CD4-positive, alpha-beta T cell treated with Interleukin-15 for 4 hours (primary cell): ENCODE measurements at regions not wholly inside any gene's neighbourhood (a gene's known extent, or its start where the extent isn't known, plus 50 kb on each side); places are given as distances from the start of the nearest gene placed in this dataset.
"Not testable (repeated sequence)": the region's sequence is repeated elsewhere in the genome, so short reads cannot be mapped to it uniquely, and the experiment has no call there.

Experiments used
- DNase-seq: peaks from one replicate; pipeline ENCODE4 v3.0.0-alpha.2; 2020; ENCODE audit warnings: low spot score

- no peak for DNase-seq
These were observed 1280.2 kb upstream of the ACO1 start for GRCh38 chr9:31104249-31104648.

- no peak for DNase-seq
These were observed 1272.0 kb upstream of the ACO1 start for GRCh38 chr9:31112491-31112890.

- DNase-seq: no peak
These were observed 1270.1 kb upstream of the ACO1 start for GRCh38 chr9:31114346-31114745.

- DNase-seq: peak; percentile 52
These were observed 1264.5 kb upstream of the ACO1 start for GRCh38 chr9:31119890-31120454.

GRCh38 chr9:31124389-31124788, 1260.1 kb upstream of the ACO1 start:
- no peak for DNase-seq

GRCh38 chr9:31135567-31135966, 1248.9 kb upstream of the ACO1 start:
- no peak for DNase-seq

- DNase-seq: no peak
These were observed 1247.9 kb upstream of the ACO1 start for GRCh38 chr9:31136524-31136923.

- DNase-seq: no peak
These were observed 1247.0 kb upstream of the ACO1 start for GRCh38 chr9:31137176-31138160.

GRCh38 chr9:31140316-31140715, 1244.1 kb upstream of the ACO1 start:
- no peak for DNase-seq

GRCh38 chr9:31142456-31142855, 1242.0 kb upstream of the ACO1 start:
- DNase-seq: no peak

GRCh38 chr9:31144614-31145013, 1239.8 kb upstream of the ACO1 start:
- no peak for DNase-seq

- DNase-seq: no peak
These were observed 1237.8 kb upstream of the ACO1 start for GRCh38 chr9:31146485-31147166.

GRCh38 chr9:31153250-31153840, 1231.1 kb upstream of the ACO1 start:
- peak; percentile 6 for DNase-seq

GRCh38 chr9:31166516-31166915, 1217.9 kb upstream of the ACO1 start:
- DNase-seq: no peak

GRCh38 chr9:31168161-31168560, 1216.3 kb upstream of the ACO1 start:
- DNase-seq: no peak

- DNase-seq: no peak
These were observed 1209.8 kb upstream of the ACO1 start for GRCh38 chr9:31174681-31175080.

GRCh38 chr9:31183866-31184265, 1200.6 kb upstream of the ACO1 start:
- DNase-seq: no peak

GRCh38 chr9:31185831-31186230, 1198.6 kb upstream of the ACO1 start:
- DNase-seq: no peak

GRCh38 chr9:31188496-31188895, 1195.9 kb upstream of the ACO1 start:
- no peak for DNase-seq

GRCh38 chr9:31210978-31211570, 1173.4 kb upstream of the ACO1 start:
- no peak for DNase-seq

- DNase-seq: not testable (repeated sequence)
These were observed 1154.5 kb upstream of the ACO1 start for GRCh38 chr9:31229976-31230375.

- no peak for DNase-seq
These were observed 1152.0 kb upstream of the ACO1 start for GRCh38 chr9:31232485-31232884.
